Activated naive CD4-positive, alpha-beta T cell treated with anti-CD3 and anti-CD28 coated beads for 36 hours (primary cell): ENCODE measurements at regions not wholly inside any gene's neighbourhood (a gene's known extent, or its start where the extent isn't known, plus 50 kb on each side); places are given as distances from the start of the nearest gene placed in this dataset.

Experiments used
- CTCF ChIA-PET: fragments of 350-600 bp; sonication (Branson Sonifier 250); formaldehyde crosslinking; loops from one replicate; lab custom pipeline; 2021; ENCODE audit warnings: antibody characterized with exemption; lab: Charles Lee
- DNase-seq: peaks from one replicate; pipeline ENCODE4 v3.0.0-alpha.2; 2020
- H3K27ac Mint-ChIP-seq: one replicate; pipeline ENCODE4 v1.8.0; 2021; ENCODE audit warnings: mild to moderate bottlenecking, mixed read lengths
- H3K27me3 Mint-ChIP-seq: one replicate; pipeline ENCODE4 v1.8.0; 2021; ENCODE audit warnings: low read depth, mixed read lengths
- H3K36me3 Mint-ChIP-seq: one replicate; pipeline ENCODE4 v1.8.0; 2021; ENCODE audit warnings: low read depth, mixed read lengths
- H3K4me1 Mint-ChIP-seq: one replicate; pipeline ENCODE4 v1.8.0; 2021; ENCODE audit warnings: low read depth, mixed read lengths
- H3K4me3 Mint-ChIP-seq: one replicate; pipeline ENCODE4 v1.8.0; 2021; ENCODE audit warnings: mild to moderate bottlenecking, moderate library complexity, mixed read lengths
- H3K9me3 Mint-ChIP-seq: one replicate; pipeline ENCODE4 v1.8.0; 2021; ENCODE audit warnings: mixed read lengths
- intact Hi-C: fragments of 100-400 bp; cut with micrococcal nuclease; formaldehyde crosslinking; loops from one replicate; pipeline ENCODE4 v1.15.1; 2023

DNA sequence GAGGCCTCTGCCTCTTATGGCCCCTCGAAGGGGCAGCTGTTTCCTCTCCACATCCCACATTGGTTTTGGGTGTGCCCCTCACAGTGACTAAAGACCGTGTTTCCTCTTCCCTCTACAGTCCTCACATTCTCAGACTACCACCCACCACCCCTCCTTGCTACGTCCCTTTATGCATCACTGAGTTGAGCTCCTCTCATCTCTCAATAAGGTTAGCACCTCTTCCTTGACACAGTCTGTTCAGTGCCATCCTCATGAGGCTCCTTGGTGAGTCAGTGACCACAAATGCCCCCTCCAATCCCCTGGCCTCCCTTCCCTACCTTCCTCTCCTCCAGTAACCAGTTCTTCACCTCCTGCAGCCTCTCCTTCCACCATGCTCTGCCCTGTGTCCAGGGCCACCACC, 239.1 kb upstream of the MYO3A start:
- H3K4me3 Mint-ChIP-seq, result no peak overlapping the region
- no peak for DNase-seq
- H3K9me3 Mint-ChIP-seq, result no peaks in the 10 kb centered on the region

DNA sequence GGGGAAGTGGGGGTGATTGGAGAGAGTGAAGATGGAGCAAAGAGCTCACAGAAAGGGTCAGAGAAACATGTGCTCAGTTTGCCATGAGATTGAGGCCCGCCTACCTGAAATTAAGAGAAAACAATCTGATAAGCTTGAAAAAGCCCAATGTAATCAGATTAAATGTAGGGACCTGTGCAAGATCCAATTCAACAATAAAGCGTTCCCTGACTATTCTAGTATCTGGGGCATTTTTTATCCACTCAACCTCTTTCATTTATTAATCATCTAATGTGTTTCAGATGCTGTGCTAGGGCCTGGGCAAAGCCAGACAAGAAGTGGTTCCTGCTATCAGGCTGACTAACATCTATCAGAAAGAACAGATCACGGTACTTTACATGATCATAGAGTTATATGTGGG, 238.4 kb upstream of the MYO3A start:
- H3K36me3 Mint-ChIP-seq, result no peaks in the 10 kb centered on the region
- H3K9me3 Mint-ChIP-seq, result no peaks in the 10 kb centered on the region
- no peak overlapping the region for H3K4me3 Mint-ChIP-seq
- H3K27me3 Mint-ChIP-seq, result peaks cover 7% of the 10 kb centered on the region
- no peak for DNase-seq
- H3K4me1 Mint-ChIP-seq, result no peaks in the 10 kb centered on the region
- CTCF ChIA-PET, result no interaction called here
- intact Hi-C loops, result no loop called here
- H3K27ac Mint-ChIP-seq, result no peak overlapping the region

More for the DNA sequence above, 239.1 kb upstream of the MYO3A start:
- Mint-ChIP-seq H3K36me3 (no peaks in the 10 kb centered on the region), H3K4me1 (no peaks in the 10 kb centered on the region), H3K27me3 (peaks cover 7% of the 10 kb centered on the region), H3K27ac (no peak overlapping the region)
- intact Hi-C loops, result no loop called here
- CTCF ChIA-PET, result no interaction called here

GRCh38 chr10:25696013-25696708, 237.9 kb upstream of the MYO3A start:
- no peaks in the 10 kb centered on the region for H3K9me3 Mint-ChIP-seq
- no peak overlapping the region for H3K4me3 Mint-ChIP-seq
- intact Hi-C loops, result no loop called here
- H3K27me3 Mint-ChIP-seq, result peaks cover 7% of the 10 kb centered on the region
- H3K27ac Mint-ChIP-seq, result no peak overlapping the region
- H3K36me3 Mint-ChIP-seq, result no peaks in the 10 kb centered on the region
- CTCF ChIA-PET, result interaction anchor here (0.6 kb wide), 1 partner anchor 1519 kb away, joined by 3 read pairs; no protein-coding TSS in a partner anchor
- DNase-seq, result no peak
- H3K4me1 Mint-ChIP-seq, result no peaks in the 10 kb centered on the region

- intact Hi-C loops, result no loop called here
- H3K4me3 Mint-ChIP-seq, result no peak overlapping the region
Observed at GRCh38 chr10:25697412-25697811, 236.6 kb upstream of the MYO3A start.

GRCh38 chr10:25698638-25699037, 235.4 kb upstream of the MYO3A start:
- H3K9me3 Mint-ChIP-seq, result no peaks in the 10 kb centered on the region
- no peak for DNase-seq
- H3K4me1 Mint-ChIP-seq, result no peaks in the 10 kb centered on the region
- CTCF ChIA-PET, result no interaction called here
- no peaks in the 10 kb centered on the region for H3K36me3 Mint-ChIP-seq
- no peak overlapping the region for H3K4me3 Mint-ChIP-seq
- no peak overlapping the region for H3K27ac Mint-ChIP-seq
- H3K27me3 Mint-ChIP-seq, result peaks cover 7% of the 10 kb centered on the region
- intact Hi-C loops, result no loop called here

More at GRCh38 chr10:25697412-25697811, 236.6 kb upstream of the MYO3A start:
- no peaks in the 10 kb centered on the region for H3K9me3 Mint-ChIP-seq
- CTCF ChIA-PET, result no interaction called here
- no peak overlapping the region for H3K27ac Mint-ChIP-seq
- H3K27me3 Mint-ChIP-seq, result peaks cover 7% of the 10 kb centered on the region
- no peaks in the 10 kb centered on the region for H3K4me1 Mint-ChIP-seq
- no peaks in the 10 kb centered on the region for H3K36me3 Mint-ChIP-seq
- DNase-seq, result no peak

GRCh38 chr10:25699631-25700030, 234.4 kb upstream of the MYO3A start:
- CTCF ChIA-PET, result no interaction called here
- no peaks in the 10 kb centered on the region for H3K4me1 Mint-ChIP-seq

DNA sequence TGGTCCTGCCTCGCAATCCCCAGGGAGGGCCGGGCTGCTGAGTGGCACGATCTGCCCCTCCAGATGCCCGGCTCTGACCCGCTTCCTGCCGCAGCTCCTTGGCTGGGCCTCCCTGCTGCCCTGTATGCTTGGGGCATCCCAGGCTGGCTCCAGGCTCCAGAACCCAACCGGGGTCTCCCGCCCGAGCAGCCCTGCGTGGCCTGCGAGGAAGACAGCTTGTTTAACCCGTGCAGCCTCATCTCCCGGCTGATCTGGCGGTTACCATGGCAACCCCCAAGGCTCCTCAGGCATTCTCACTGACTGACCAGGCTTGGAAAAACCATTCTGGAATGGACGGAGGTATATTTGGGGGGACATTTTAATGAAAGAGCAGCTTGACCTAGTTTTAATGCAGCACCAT, 232.4 kb upstream of the MYO3A start:
- DNase-seq, result no peak
- Mint-ChIP-seq H3K9me3 (no peaks in the 10 kb centered on the region), H3K4me3 (no peak overlapping the region), H3K36me3 (no peaks in the 10 kb centered on the region), H3K27me3 (no peaks in the 10 kb centered on the region), H3K27ac (no peak overlapping the region), H3K4me1 (no peaks in the 10 kb centered on the region)
- intact Hi-C loops, result no loop called here
- CTCF ChIA-PET, result interaction anchor here (0.6 to 1.3 kb wide), 3 partner anchors 11 to 47 kb away, joined by 3 read pairs; no protein-coding TSS in a partner anchor

More at GRCh38 chr10:25699631-25700030, 234.4 kb upstream of the MYO3A start:
- intact Hi-C loops, result no loop called here
- Mint-ChIP-seq H3K27ac (no peak overlapping the region), H3K4me3 (no peak overlapping the region), H3K9me3 (no peaks in the 10 kb centered on the region), H3K27me3 (peaks cover 7% of the 10 kb centered on the region), H3K36me3 (no peaks in the 10 kb centered on the region)
- DNase-seq, result no peak

GRCh38 chr10:25704622-25705021, 229.4 kb upstream of the MYO3A start:
- Mint-ChIP-seq H3K36me3 (no peaks in the 10 kb centered on the region), H3K9me3 (no peaks in the 10 kb centered on the region), H3K27ac (no peak overlapping the region), H3K27me3 (peaks cover 2% of the 10 kb centered on the region), H3K4me3 (no peak overlapping the region), H3K4me1 (no peaks in the 10 kb centered on the region)
- no peak for DNase-seq
- CTCF ChIA-PET, result interaction anchor here (0.7 kb wide), 1 partner anchor 89 kb away, joined by 3 read pairs; no protein-coding TSS in a partner anchor
- intact Hi-C loops, result no loop called here

DNA sequence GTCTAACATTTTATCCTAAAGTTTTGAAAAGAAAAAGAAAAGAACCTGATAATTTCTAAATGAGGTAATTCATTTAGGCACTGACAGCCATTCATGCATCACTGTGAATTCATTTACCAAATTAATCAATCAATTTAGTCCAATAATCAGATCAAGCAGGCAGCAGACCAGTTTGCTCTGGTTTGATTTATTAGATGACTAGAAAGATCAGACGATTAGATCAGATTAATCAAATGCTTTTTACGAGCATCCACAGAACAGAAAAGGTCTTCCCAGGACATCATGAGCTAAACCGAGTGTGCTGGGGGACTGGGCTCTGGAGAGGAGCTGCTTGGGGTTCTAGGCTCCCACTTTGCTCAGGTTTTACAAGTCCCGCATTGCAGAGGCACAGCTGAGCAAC, 226.5 kb upstream of the MYO3A start:
- H3K4me1 Mint-ChIP-seq, result no peaks in the 10 kb centered on the region
- H3K27ac Mint-ChIP-seq, result no peak overlapping the region
- no peak for DNase-seq
- intact Hi-C loops, result no loop called here
- H3K27me3 Mint-ChIP-seq, result peaks cover 10% of the 10 kb centered on the region
- no peaks in the 10 kb centered on the region for H3K9me3 Mint-ChIP-seq
- no peaks in the 10 kb centered on the region for H3K36me3 Mint-ChIP-seq
- CTCF ChIA-PET, result no interaction called here
- no peak overlapping the region for H3K4me3 Mint-ChIP-seq

DNA sequence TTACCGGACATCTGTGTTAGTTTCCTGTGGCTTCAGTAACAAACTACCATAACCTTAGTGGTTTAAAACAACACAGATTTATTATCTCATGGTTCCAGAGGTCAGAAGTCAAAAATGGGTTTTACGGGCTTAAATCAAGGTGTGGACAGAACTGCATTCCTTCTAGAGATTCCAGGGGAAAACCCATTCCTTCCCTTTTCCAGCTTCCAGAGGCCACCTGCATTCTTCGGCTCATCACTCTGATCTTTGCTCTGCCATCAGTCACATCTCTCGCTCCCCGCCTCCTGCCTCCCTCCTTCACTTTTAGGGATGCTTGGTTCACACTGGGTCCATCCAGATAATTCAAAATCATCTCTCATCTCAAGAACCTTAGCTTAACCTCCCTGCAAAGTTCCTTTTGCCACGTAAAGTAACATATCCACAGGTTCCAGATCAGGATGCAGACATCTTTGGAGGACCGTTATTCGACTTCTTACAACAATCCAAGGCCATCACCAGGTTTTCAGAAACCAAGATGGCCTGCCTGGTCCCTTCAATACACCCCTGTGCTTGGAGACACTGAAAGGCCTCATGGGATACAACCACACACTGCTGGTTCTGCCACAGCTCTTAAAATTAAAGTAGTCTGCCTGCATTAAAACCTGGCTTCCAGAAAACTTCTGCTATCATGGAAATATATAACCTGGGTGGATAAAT, 225.9 kb upstream of the MYO3A start:
- Mint-ChIP-seq H3K9me3 (no peaks in the 10 kb centered on the region), H3K27ac (no peak overlapping the region), H3K4me1 (no peaks in the 10 kb centered on the region), H3K4me3 (no peak overlapping the region), H3K27me3 (peaks cover 10% of the 10 kb centered on the region), H3K36me3 (no peaks in the 10 kb centered on the region)
- CTCF ChIA-PET, result interaction anchor here (0.7 kb wide), 1 partner anchor 167 kb away, joined by 3 read pairs; no protein-coding TSS in a partner anchor
- intact Hi-C loops, result no loop called here
- DNase-seq, result no peak

- intact Hi-C loops, result no loop called here
- Mint-ChIP-seq H3K27me3 (peaks cover 12% of the 10 kb centered on the region), H3K9me3 (no peaks in the 10 kb centered on the region), H3K4me3 (no peak overlapping the region), H3K27ac (no peak overlapping the region), H3K36me3 (no peaks in the 10 kb centered on the region), H3K4me1 (no peaks in the 10 kb centered on the region)
- CTCF ChIA-PET, result no interaction called here
- no peak for DNase-seq
Observed at GRCh38 chr10:25713894-25714240, 220.2 kb upstream of the MYO3A start.

DNA sequence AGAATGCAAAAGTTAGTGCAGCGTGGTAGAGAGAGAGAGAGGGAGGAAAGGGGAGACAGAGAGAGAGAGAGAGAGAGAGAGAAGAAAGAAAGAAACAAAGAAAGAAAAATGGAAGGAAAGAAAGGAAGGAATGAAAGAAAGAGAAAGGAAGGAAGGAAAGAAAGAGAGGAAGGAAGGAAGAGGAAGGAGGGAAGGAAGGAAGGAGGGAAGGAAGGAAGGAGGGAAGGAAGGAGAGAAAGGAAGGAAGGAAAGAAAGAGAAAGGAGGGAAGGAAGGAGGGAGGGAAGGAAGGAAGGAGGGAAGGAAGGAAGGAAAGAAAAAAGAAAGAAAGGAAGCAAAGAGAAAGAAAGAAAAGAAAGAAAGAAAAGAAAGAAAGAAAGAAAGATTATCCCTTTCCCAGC, 209.8 kb upstream of the MYO3A start:
- Mint-ChIP-seq H3K9me3 (no peaks in the 10 kb centered on the region), H3K27ac (no peak overlapping the region), H3K36me3 (no peaks in the 10 kb centered on the region), H3K4me1 (no peaks in the 10 kb centered on the region), H3K4me3 (no peak overlapping the region), H3K27me3 (peaks cover 25% of the 10 kb centered on the region)
- DNase-seq, result no peak
- CTCF ChIA-PET, result interaction anchor here (1.1 kb wide), 1 partner anchor 22 kb away, joined by 3 read pairs; no protein-coding TSS in a partner anchor
- intact Hi-C loops, result no loop called here
